ENCODE measurements at regions not wholly inside any gene's neighbourhood (a gene's known extent, or its start where the extent isn't known, plus 50 kb on each side); places are given as distances from the start of the nearest gene placed in this dataset.

DNA sequence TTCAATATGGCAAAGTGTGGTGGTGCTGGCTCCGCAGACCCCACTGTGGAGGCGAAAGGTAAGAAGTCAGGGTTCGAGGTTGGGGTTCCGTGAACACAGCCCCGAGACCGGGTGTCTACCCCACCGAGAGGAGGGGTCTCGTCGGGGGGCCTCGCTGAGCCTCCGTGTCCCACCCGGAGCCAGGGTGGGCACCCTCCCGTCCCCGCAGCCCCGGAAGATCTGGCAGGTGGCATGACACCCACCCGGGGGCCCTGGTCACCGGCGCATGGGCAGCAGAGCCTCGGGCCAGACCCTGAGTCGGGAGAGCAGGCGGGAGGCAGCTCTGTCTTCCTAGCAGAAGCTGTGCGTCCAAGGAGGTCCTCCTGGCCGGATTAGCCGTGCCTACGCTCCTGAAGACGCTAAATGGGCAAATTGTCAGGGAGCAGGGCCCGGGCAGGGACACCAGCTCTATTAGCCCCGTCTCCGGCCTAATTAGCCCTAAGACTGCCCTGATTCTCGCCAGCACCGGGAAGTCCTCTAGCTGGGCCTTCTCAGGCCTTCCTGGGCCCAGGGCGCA lies 56.4 kb downstream of the UNCX start:
- TF ChIP-seq, protein P1, sequence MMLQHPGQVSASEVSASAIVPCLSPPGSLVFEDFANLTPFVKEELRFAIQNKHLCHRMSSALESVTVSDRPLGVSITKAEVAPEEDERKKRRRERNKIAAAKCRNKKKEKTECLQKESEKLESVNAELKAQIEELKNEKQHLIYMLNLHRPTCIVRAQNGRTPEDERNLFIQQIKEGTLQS (CRISPR knock-in tag; conservative IDR thresholded peaks at IDR 0.05): no peak
- TF ChIP-seq NR2C2 (CRISPR knock-in tag; IDR thresholded peaks at IDR 0.05) (no peak), JUN (CRISPR knock-in tag; IDR thresholded peaks at IDR 0.05) (no peak), NR3C1 (CRISPR knock-in tag; conservative IDR thresholded peaks at IDR 0.05; ENCODE audit: low read depth) (no peak), NFE2L1 (CRISPR knock-in tag; IDR thresholded peaks at IDR 0.05) (no peak)
- TF ChIP-seq, protein P2, sequence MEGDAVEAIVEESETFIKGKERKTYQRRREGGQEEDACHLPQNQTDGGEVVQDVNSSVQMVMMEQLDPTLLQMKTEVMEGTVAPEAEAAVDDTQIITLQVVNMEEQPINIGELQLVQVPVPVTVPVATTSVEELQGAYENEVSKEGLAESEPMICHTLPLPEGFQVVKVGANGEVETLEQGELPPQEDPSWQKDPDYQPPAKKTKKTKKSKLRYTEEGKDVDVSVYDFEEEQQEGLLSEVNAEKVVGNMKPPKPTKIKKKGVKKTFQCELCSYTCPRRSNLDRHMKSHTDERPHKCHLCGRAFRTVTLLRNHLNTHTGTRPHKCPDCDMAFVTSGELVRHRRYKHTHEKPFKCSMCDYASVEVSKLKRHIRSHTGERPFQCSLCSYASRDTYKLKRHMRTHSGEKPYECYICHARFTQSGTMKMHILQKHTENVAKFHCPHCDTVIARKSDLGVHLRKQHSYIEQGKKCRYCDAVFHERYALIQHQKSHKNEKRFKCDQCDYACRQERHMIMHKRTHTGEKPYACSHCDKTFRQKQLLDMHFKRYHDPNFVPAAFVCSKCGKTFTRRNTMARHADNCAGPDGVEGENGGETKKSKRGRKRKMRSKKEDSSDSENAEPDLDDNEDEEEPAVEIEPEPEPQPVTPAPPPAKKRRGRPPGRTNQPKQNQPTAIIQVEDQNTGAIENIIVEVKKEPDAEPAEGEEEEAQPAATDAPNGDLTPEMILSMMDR (IDR thresholded peaks at IDR 0.05): no peak
- TF ChIP-seq, protein P3, sequence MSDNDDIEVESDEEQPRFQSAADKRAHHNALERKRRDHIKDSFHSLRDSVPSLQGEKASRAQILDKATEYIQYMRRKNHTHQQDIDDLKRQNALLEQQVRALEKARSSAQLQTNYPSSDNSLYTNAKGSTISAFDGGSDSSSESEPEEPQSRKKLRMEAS (CRISPR knock-in tag; IDR thresholded peaks at IDR 0.05): no peak
- TF ChIP-seq, protein P4, sequence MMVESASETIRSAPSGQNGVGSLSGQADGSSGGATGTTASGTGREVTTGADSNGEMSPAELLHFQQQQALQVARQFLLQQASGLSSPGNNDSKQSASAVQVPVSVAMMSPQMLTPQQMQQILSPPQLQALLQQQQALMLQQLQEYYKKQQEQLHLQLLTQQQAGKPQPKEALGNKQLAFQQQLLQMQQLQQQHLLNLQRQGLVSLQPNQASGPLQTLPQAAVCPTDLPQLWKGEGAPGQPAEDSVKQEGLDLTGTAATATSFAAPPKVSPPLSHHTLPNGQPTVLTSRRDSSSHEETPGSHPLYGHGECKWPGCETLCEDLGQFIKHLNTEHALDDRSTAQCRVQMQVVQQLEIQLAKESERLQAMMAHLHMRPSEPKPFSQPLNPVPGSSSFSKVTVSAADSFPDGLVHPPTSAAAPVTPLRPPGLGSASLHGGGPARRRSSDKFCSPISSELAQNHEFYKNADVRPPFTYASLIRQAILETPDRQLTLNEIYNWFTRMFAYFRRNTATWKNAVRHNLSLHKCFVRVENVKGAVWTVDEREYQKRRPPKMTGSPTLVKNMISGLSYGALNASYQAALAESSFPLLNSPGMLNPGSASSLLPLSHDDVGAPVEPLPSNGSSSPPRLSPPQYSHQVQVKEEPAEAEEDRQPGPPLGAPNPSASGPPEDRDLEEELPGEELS (CRISPR knock-in tag; IDR thresholded peaks at IDR 0.05): no peak
- TF ChIP-seq, protein P5, sequence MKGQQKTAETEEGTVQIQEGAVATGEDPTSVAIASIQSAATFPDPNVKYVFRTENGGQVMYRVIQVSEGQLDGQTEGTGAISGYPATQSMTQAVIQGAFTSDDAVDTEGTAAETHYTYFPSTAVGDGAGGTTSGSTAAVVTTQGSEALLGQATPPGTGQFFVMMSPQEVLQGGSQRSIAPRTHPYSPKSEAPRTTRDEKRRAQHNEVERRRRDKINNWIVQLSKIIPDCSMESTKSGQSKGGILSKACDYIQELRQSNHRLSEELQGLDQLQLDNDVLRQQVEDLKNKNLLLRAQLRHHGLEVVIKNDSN (CRISPR knock-in tag; IDR thresholded peaks at IDR 0.05): no peak
- TF ChIP-seq, protein P6, sequence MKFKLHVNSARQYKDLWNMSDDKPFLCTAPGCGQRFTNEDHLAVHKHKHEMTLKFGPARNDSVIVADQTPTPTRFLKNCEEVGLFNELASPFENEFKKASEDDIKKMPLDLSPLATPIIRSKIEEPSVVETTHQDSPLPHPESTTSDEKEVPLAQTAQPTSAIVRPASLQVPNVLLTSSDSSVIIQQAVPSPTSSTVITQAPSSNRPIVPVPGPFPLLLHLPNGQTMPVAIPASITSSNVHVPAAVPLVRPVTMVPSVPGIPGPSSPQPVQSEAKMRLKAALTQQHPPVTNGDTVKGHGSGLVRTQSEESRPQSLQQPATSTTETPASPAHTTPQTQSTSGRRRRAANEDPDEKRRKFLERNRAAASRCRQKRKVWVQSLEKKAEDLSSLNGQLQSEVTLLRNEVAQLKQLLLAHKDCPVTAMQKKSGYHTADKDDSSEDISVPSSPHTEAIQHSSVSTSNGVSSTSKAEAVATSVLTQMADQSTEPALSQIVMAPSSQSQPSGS (CRISPR knock-in tag; IDR thresholded peaks at IDR 0.05; ENCODE audit: borderline replicate concordance, low read depth): no peak
- TF ChIP-seq, protein P7, sequence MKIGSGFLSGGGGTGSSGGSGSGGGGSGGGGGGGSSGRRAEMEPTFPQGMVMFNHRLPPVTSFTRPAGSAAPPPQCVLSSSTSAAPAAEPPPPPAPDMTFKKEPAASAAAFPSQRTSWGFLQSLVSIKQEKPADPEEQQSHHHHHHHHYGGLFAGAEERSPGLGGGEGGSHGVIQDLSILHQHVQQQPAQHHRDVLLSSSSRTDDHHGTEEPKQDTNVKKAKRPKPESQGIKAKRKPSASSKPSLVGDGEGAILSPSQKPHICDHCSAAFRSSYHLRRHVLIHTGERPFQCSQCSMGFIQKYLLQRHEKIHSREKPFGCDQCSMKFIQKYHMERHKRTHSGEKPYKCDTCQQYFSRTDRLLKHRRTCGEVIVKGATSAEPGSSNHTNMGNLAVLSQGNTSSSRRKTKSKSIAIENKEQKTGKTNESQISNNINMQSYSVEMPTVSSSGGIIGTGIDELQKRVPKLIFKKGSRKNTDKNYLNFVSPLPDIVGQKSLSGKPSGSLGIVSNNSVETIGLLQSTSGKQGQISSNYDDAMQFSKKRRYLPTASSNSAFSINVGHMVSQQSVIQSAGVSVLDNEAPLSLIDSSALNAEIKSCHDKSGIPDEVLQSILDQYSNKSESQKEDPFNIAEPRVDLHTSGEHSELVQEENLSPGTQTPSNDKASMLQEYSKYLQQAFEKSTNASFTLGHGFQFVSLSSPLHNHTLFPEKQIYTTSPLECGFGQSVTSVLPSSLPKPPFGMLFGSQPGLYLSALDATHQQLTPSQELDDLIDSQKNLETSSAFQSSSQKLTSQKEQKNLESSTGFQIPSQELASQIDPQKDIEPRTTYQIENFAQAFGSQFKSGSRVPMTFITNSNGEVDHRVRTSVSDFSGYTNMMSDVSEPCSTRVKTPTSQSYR (CRISPR knock-in tag; IDR thresholded peaks at IDR 0.05): no peak

Measured in WTC11 (cell line).